ENCODE measurements at regions not wholly inside any gene's neighbourhood (a gene's known extent, or its start where the extent isn't known, plus 50 kb on each side); places are given as distances from the start of the nearest gene placed in this dataset.

DNA sequence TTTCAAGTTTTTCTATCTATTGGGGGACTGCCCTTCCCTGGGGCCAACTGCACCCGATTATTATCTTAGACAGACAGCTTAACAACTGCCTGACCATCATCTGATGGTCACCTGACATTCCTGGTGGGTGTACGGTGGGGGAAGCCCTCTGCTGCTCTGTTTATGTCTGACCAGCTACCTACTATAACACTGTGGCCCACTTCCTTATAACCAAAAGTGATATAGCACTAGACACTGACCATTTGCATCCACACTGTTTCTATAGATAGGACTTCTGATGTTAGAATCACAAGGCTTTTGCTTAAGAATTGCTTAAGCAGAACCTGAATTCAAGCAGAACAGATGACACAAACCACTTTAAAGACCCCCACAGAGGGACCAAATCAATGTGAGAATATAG is 110.5 kb upstream of the RAI14 start:
- TF ChIP-seq MAX (IDR thresholded peaks at IDR 0.05; ENCODE audit: low read depth, low read length), result no peak
- no peak for TF ChIP-seq CTCF (IDR thresholded peaks at IDR 0.05; ENCODE audit: low read depth, low read length)
- no peak for TF ChIP-seq MYC (IDR thresholded peaks at IDR 0.05; ENCODE audit: low read depth, low read length)
- no peak for TF ChIP-seq POLR2A (IDR thresholded peaks at IDR 0.05; ENCODE audit: extremely low read depth, insufficient read length)
- H3K4me3 ChIP-seq (ENCODE audit: low read depth, low read length), result no peak overlapping the region
- DNase-seq (ENCODE audit: low read depth), result no peak

DNA sequence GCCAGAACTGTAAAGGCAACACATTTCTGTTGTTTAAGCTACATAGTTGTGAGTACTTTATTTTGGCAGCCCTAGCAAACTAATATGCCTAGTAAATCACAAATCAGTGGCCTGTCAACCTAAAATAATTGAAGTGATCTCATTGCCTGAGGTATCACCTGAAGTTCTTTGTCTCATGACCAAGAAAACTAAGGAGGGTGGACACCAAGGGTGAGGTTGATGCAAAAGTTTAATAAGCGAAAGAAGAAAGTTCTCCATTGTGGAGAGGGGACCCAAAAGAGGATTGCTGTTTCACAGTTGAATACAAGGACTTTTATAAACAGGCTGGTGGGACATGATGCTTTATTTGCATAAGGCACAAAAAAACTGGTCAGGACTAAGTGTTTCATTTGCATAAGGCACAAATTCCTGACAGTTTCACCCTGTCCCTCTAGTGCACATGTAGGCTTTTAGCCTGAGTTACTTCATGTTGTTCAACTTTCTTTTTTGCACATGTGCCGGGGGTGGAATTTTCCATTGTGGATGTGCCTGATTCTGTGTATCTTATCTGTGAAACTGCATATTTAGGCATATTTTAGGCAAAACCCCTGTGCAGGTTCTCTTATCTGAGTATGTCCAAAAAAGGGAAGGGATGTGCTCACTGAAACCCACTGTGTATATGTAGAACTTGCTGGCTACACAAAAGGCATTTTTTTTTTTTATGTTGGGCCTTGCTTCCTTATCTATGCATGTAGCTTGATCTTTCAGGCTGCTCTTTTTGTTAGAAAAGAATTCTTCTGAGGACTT is 108.6 kb upstream of the RAI14 start:
- TF ChIP-seq MAX (IDR thresholded peaks at IDR 0.05; ENCODE audit: low read depth, low read length) (no peak), MYC (IDR thresholded peaks at IDR 0.05; ENCODE audit: low read depth, low read length) (no peak), POLR2A (IDR thresholded peaks at IDR 0.05; ENCODE audit: extremely low read depth, insufficient read length) (no peak), CTCF (IDR thresholded peaks at IDR 0.05; ENCODE audit: low read depth, low read length) (no peak)
- no peak overlapping the region for H3K4me3 ChIP-seq (ENCODE audit: low read depth, low read length)
- DNase-seq (ENCODE audit: low read depth), result no peak

DNA sequence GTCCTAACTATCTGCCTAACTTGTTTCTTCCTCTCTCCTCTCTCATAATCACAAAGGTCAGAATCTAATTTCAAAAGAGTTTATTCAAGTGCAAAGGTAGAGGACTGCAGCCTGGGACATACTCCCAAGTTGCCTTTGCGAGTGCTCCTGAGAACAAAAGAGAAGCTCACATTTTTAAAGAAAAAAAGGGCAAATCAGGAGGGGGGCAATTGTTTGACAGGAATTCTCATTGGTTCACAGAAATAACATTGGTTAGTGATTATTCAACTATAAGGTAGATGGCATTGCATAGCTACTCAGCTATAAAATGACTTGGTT is 108.1 kb upstream of the RAI14 start:
- TF ChIP-seq POLR2A (IDR thresholded peaks at IDR 0.05; ENCODE audit: extremely low read depth, insufficient read length), result no peak
- TF ChIP-seq MAX (IDR thresholded peaks at IDR 0.05; ENCODE audit: low read depth, low read length), result no peak
- TF ChIP-seq CTCF (IDR thresholded peaks at IDR 0.05; ENCODE audit: low read depth, low read length), result no peak
- TF ChIP-seq MYC (IDR thresholded peaks at IDR 0.05; ENCODE audit: low read depth, low read length), result no peak
- H3K4me3 ChIP-seq (ENCODE audit: low read depth, low read length), result no peak overlapping the region
- no peak for DNase-seq (ENCODE audit: low read depth)

GRCh38 chr5:34550247-34550646 is 105.9 kb upstream of the RAI14 start:
- H3K4me3 ChIP-seq (ENCODE audit: low read depth, low read length), result no peak overlapping the region
- TF ChIP-seq MYC (IDR thresholded peaks at IDR 0.05; ENCODE audit: low read depth, low read length) (no peak), CTCF (IDR thresholded peaks at IDR 0.05; ENCODE audit: low read depth, low read length) (no peak), POLR2A (IDR thresholded peaks at IDR 0.05; ENCODE audit: extremely low read depth, insufficient read length) (no peak), MAX (IDR thresholded peaks at IDR 0.05; ENCODE audit: low read depth, low read length) (no peak)

DNA sequence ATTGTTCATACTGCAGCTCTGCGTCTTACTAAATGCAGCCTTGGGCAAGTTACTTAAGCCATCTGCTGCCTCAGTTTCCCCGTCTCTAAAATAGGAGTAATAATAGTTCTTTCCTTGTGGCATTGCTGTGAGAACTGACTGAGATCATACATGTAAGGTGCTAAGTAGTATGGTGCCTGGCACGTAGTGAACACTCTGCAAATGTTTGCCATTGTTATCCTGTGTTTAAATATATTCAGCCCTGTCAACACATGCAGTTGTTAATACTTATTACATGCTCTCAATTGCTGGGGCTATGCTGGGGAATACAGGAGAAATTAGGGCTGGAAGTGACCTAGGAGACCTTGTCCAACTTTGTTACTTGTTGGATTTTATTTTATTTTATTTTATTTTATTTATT is 105.2 kb upstream of the RAI14 start:
- TF ChIP-seq CTCF (IDR thresholded peaks at IDR 0.05; ENCODE audit: low read depth, low read length), result no peak
- TF ChIP-seq MAX (IDR thresholded peaks at IDR 0.05; ENCODE audit: low read depth, low read length), result no peak
- TF ChIP-seq POLR2A (IDR thresholded peaks at IDR 0.05; ENCODE audit: extremely low read depth, insufficient read length), result no peak
- TF ChIP-seq MYC (IDR thresholded peaks at IDR 0.05; ENCODE audit: low read depth, low read length), result no peak
- no peak for DNase-seq (ENCODE audit: low read depth)
- no peak overlapping the region for H3K4me3 ChIP-seq (ENCODE audit: low read depth, low read length)

More at GRCh38 chr5:34550247-34550646, 105.9 kb upstream of the RAI14 start:
- no peak for DNase-seq (ENCODE audit: low read depth)
